ENCODE measurements at regions not wholly inside any gene's neighbourhood (a gene's known extent, or its start where the extent isn't known, plus 50 kb on each side); places are given as distances from the start of the nearest gene placed in this dataset.

GRCh38 chr2:64315291-64315960 lies 138.5 kb upstream of the LGALSL start:
- H3F3A ChIP-seq (ENCODE audit: insufficient read depth, low read length, poor library complexity, severe bottlenecking): no peaks in the 10 kb centered on the region
- TF ChIP-seq SMC3 (conservative IDR thresholded peaks at IDR 0.05; ENCODE audit: poor library complexity): no peak
- no peak for TF ChIP-seq RAD21 (conservative IDR thresholded peaks at IDR 0.05)
- no peak for TF ChIP-seq MXI1 (conservative IDR thresholded peaks at IDR 0.05; ENCODE audit: poor library complexity, severe bottlenecking)
- no peak for TF ChIP-seq REST (IDR thresholded peaks at IDR 0.05; ENCODE audit: borderline replicate concordance)
- TF ChIP-seq POLR2AphosphoS5 (IDR thresholded peaks at IDR 0.05): no peak
- no peak for TF ChIP-seq CTCF (IDR thresholded peaks at IDR 0.05; ENCODE audit: poor library complexity, severe bottlenecking)
- no peak for TF ChIP-seq EZH2 (IDR thresholded peaks at IDR 0.05; ENCODE audit: borderline replicate concordance, insufficient read depth, low read length, poor library complexity, severe bottlenecking)
- TF ChIP-seq TAF1 (IDR thresholded peaks at IDR 0.05; ENCODE audit: low read depth): no peak
- TF ChIP-seq EP300 (conservative IDR thresholded peaks at IDR 0.05; ENCODE audit: poor library complexity, severe bottlenecking): no peak
- H3K27me3 ChIP-seq (ENCODE audit: insufficient read depth, low read depth, low read length): no peaks in the 10 kb centered on the region
- H3K4me3 ChIP-seq (ENCODE audit: low read length): no peak overlapping the region
- H2AFZ ChIP-seq (ENCODE audit: low read depth, low read length): no peak overlapping the region
- no peak overlapping the region for H3K27ac ChIP-seq (ENCODE audit: low read length)
- H3K36me3 ChIP-seq (ENCODE audit: insufficient read depth, low read length): no peaks in the 10 kb centered on the region
- no peaks in the 10 kb centered on the region for H3K9me3 ChIP-seq (ENCODE audit: low read length)
- H3K79me2 ChIP-seq (replicated peaks; ENCODE audit: insufficient read depth, low read length): no peaks in the 10 kb centered on the region
- no peaks in the 10 kb centered on the region for H4K20me1 ChIP-seq (ENCODE audit: insufficient read depth)
- H3K9ac ChIP-seq (ENCODE audit: low read length): no peak overlapping the region
- no peaks in the 10 kb centered on the region for H3K9me2 ChIP-seq (ENCODE audit: insufficient read depth, low read length)
- no peak overlapping the region for H3K4me2 ChIP-seq (ENCODE audit: low read length)

GRCh38 chr2:64317707-64318475 lies 136.1 kb upstream of the LGALSL start:
- H3K4me3 ChIP-seq (ENCODE audit: low read length): no peak overlapping the region
- no peak overlapping the region for H3K4me2 ChIP-seq (ENCODE audit: low read length)
- no peak for TF ChIP-seq RAD21 (conservative IDR thresholded peaks at IDR 0.05)
- no peak for TF ChIP-seq EP300 (conservative IDR thresholded peaks at IDR 0.05; ENCODE audit: poor library complexity, severe bottlenecking)
- no peak for TF ChIP-seq SMC3 (conservative IDR thresholded peaks at IDR 0.05; ENCODE audit: poor library complexity)
- H3K9me2 ChIP-seq (ENCODE audit: insufficient read depth, low read length): no peaks in the 10 kb centered on the region
- H3K27ac ChIP-seq (ENCODE audit: low read length): no peak overlapping the region
- H2AFZ ChIP-seq (ENCODE audit: low read depth, low read length): no peak overlapping the region
- no peaks in the 10 kb centered on the region for H3K9me3 ChIP-seq (ENCODE audit: low read length)
- H3K36me3 ChIP-seq (ENCODE audit: insufficient read depth, low read length): no peaks in the 10 kb centered on the region
- H3K79me2 ChIP-seq (replicated peaks; ENCODE audit: insufficient read depth, low read length): no peaks in the 10 kb centered on the region
- H3K27me3 ChIP-seq (ENCODE audit: insufficient read depth, low read depth, low read length): no peaks in the 10 kb centered on the region
- H3F3A ChIP-seq (ENCODE audit: insufficient read depth, low read length, poor library complexity, severe bottlenecking): no peaks in the 10 kb centered on the region
- H3K9ac ChIP-seq (ENCODE audit: low read length): no peak overlapping the region
- H4K20me1 ChIP-seq (ENCODE audit: insufficient read depth): no peaks in the 10 kb centered on the region
